Chondrocyte (in vitro differentiated cells): ENCODE measurements at regions not wholly inside any gene's neighbourhood (a gene's known extent, or its start where the extent isn't known, plus 50 kb on each side); places are given as distances from the start of the nearest gene placed in this dataset.
"Not testable (repeated sequence)": the region's sequence is repeated elsewhere in the genome, so short reads cannot be mapped to it uniquely, and the experiment has no call there.

Experiments
- DNase-seq: peaks from one replicate; pipeline ENCODE4 v3.0.0; 2021; ENCODE audit warnings: mixed read lengths, low spot score
- H3K27ac Mint-ChIP-seq: one replicate; pipeline ENCODE4 v1.8.0; 2021; ENCODE audit warnings: mild to moderate bottlenecking, moderate library complexity, mixed read lengths; ENCODE audit not compliant: unreplicated experiment
- H3K27me3 Mint-ChIP-seq: 2 replicates; pipeline ENCODE4 v1.8.0; 2021; ENCODE audit warnings: low read depth, mixed read lengths
- H3K36me3 Mint-ChIP-seq: 2 replicates; pipeline ENCODE4 v1.8.0; 2021; ENCODE audit warnings: low read depth, mixed read lengths
- H3K4me1 Mint-ChIP-seq: 2 replicates; pipeline ENCODE4 v1.8.0; 2021; ENCODE audit warnings: low read depth, mild to moderate bottlenecking, mixed read lengths
- H3K4me3 Mint-ChIP-seq: one replicate; pipeline ENCODE4 v1.8.0; 2021; ENCODE audit warnings: mild to moderate bottlenecking, moderate library complexity, mixed read lengths; ENCODE audit not compliant: unreplicated experiment
- H3K9me3 Mint-ChIP-seq: 2 replicates; pipeline ENCODE4 v1.8.0; 2021; ENCODE audit warnings: low read depth, mixed read lengths
- CTCF ChIP-seq: fragments of 200-600 bp; sonication (generic); IDR thresholded peaks from 2 replicates; pipeline ENCODE4 v1.5.0; 2021; ENCODE audit warnings: antibody characterized with exemption, mild to moderate bottlenecking, moderate library complexity

DNA sequence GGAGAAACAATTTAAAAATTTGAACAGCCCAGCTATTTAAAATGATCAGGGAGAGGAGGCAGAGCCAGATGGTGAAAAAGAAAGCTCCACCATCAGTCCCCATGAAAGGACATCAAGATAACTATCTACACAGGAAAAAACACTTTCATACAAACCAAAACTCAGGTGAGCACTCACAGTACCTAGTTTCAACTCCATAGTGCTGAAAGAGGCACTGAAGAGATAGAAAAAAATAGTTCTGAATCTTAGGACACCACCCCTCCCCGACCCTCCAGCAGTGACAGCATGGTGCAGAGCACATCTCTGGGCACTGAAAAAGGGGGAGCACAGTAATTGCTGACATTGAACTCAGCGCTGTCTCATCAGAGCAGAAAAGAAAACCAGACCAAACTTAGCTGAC lies 732.9 kb downstream of the CETN3 start:
- H3K36me3 Mint-ChIP-seq = peaks cover 1% of the 10 kb centered on the region
- no peak for DNase-seq
- H3K4me1 Mint-ChIP-seq = no peaks in the 10 kb centered on the region
- TF ChIP-seq CTCF = no peak
- H3K27ac Mint-ChIP-seq = no peak overlapping the region
- H3K27me3 Mint-ChIP-seq = no peaks in the 10 kb centered on the region
- H3K4me3 Mint-ChIP-seq = no peak overlapping the region
- peaks cover 8% of the 10 kb centered on the region for H3K9me3 Mint-ChIP-seq

DNA sequence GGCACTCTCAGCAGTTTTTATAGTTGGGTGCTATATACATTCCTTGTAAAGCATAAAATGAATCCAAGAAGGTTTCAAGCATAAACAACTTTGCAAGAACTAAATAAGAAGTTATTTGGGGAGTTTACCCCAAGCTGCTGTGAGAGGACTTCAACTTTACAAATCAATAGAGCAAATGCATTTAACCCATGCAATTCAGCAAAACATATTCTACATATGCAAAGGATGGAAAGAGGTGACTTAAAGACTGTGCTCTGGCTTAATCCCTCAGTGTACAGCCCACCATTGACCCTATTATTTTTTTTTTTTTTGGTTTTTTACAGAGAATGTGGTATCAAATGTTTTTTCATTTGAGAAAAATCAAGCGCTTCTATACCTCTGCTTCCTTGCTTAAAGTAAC lies 736.5 kb downstream of the CETN3 start:
- H3K4me3 Mint-ChIP-seq = no peak overlapping the region
- no peak overlapping the region for H3K27ac Mint-ChIP-seq
- H3K9me3 Mint-ChIP-seq = no peaks in the 10 kb centered on the region
- H3K27me3 Mint-ChIP-seq = no peaks in the 10 kb centered on the region
- H3K4me1 Mint-ChIP-seq = peaks cover 6% of the 10 kb centered on the region
- H3K36me3 Mint-ChIP-seq = peaks cover 1% of the 10 kb centered on the region
- no peak for DNase-seq
- TF ChIP-seq CTCF = no peak

DNA sequence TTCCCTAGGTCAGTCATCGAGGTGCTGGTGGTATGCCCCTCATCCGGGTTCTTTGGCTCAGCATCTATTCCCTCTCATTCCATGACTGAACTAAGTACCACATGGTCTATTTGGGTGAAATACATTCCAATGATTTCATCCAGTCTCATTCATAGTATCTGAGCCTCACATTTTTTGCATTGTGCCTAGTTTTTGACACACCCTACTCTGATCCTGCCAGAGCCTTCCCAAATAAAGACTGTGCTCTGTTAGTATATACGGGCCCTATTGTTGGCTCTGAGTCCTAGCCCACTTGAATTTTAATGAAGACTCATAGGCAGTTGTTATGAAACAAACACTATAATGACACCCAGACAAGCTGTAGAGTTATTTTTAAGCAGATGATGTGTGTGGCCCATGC lies 740.7 kb downstream of the CETN3 start:
- Mint-ChIP-seq H3K27ac (no peak overlapping the region), H3K4me3 (no peak overlapping the region), H3K36me3 (peaks cover 6% of the 10 kb centered on the region), H3K27me3 (no peaks in the 10 kb centered on the region), H3K4me1 (peaks cover 6% of the 10 kb centered on the region), H3K9me3 (peaks cover 9% of the 10 kb centered on the region)
- TF ChIP-seq CTCF = no peak
- no peak for DNase-seq

DNA sequence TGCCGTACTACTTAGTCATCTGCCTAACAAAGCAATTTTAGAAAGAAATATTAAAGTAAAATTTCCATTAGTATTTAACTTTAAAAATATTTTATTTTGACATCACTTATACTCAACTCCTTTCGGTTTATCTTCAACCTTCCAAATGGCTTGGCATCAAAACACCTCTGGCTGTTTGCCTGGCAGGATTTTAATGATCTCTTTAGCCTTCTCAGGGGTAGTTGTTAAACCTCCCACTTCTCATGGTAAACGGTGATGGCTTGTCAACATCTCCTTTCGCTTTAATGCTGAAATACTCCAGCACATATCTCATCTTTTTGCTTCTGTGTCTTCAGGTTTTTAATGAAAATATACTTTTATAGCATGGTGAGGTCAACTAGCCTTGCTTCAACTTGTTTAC lies 747.1 kb downstream of the CETN3 start:
- no peak for DNase-seq
- no peak overlapping the region for H3K4me3 Mint-ChIP-seq
- H3K9me3 Mint-ChIP-seq = peaks cover 43% of the 10 kb centered on the region
- no peak overlapping the region for H3K27ac Mint-ChIP-seq
- peaks cover 9% of the 10 kb centered on the region for H3K36me3 Mint-ChIP-seq
- no peaks in the 10 kb centered on the region for H3K27me3 Mint-ChIP-seq
- no peaks in the 10 kb centered on the region for H3K4me1 Mint-ChIP-seq
- TF ChIP-seq CTCF = no peak

DNA sequence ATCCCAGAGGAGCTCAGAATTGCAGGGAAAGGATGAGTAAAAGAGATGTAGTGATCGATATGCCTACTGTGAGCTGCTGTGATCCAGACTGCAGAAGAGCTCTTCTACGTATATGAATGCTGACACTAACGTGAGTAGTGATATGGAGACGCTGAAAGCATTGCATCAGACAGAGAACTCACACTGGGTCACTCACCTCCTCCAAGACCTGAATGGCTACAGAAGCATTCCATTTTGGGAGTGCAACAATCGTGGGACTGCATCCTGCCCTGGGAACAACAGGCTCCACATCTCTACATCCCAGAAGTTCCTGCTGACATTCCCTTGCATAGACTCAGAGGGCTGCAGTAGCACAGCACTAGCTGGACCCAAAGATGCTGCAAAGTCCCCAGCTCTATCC lies 755.9 kb upstream of the MEF2C start:
- no peak for DNase-seq

GRCh38 chr5:89634176-89634575 lies 751.2 kb upstream of the MEF2C start:
- not testable (repeated sequence) for H3K27ac Mint-ChIP-seq, H3K4me1 Mint-ChIP-seq, H3K27me3 Mint-ChIP-seq, H3K36me3 Mint-ChIP-seq, DNase-seq, H3K4me3 Mint-ChIP-seq
- H3K9me3 Mint-ChIP-seq = peaks cover 39% of the 10 kb centered on the region

More for the DNA sequence above, 755.9 kb upstream of the MEF2C start:
- Mint-ChIP-seq H3K36me3 (peaks cover 3% of the 10 kb centered on the region), H3K27ac (no peak overlapping the region), H3K27me3 (no peaks in the 10 kb centered on the region), H3K4me3 (no peak overlapping the region), H3K9me3 (peaks cover 32% of the 10 kb centered on the region), H3K4me1 (no peaks in the 10 kb centered on the region)
- TF ChIP-seq CTCF = no peak

- not testable (repeated sequence) for H3K27ac Mint-ChIP-seq, H3K4me3 Mint-ChIP-seq
These were observed 747.1 kb upstream of the MEF2C start for GRCh38 chr5:89630064-89630463.

More at GRCh38 chr5:89630064-89630463, 747.1 kb upstream of the MEF2C start:
- H3K36me3 Mint-ChIP-seq, H3K4me1 Mint-ChIP-seq, DNase-seq, H3K27me3 Mint-ChIP-seq: not testable (repeated sequence)
- peaks cover 30% of the 10 kb centered on the region for H3K9me3 Mint-ChIP-seq
